Activated CD4-positive, CD25-positive, alpha-beta regulatory T cell treated with anti-CD3 and anti-CD28 coated beads, Interleukin-2, amount 50 U/mL, for 16 hours (primary cell): ENCODE measurements at regions not wholly inside any gene's neighbourhood (a gene's known extent, or its start where the extent isn't known, plus 50 kb on each side); places are given as distances from the start of the nearest gene placed in this dataset.

ENCODE experiments used
- DNase-seq: peaks from one replicate; pipeline ENCODE4 v3.0.0-alpha.2; 2020; ENCODE audit warnings: low read depth, low spot score

- no peak for DNase-seq
Measured at GRCh38 chr4:57494821-57495220, 384.6 kb upstream of the IGFBP7 start.

GRCh38 chr4:57492251-57492878 is 382.2 kb upstream of the IGFBP7 start:
- no peak for DNase-seq

GRCh38 chr4:57491388-57491787 is 381.2 kb upstream of the IGFBP7 start:
- no peak for DNase-seq

- no peak for DNase-seq
Measured at GRCh38 chr4:57490520-57491255, 380.5 kb upstream of the IGFBP7 start.

- DNase-seq = no peak
Measured at GRCh38 chr4:57488366-57489162, 378.4 kb upstream of the IGFBP7 start.

GRCh38 chr4:57475424-57475823 is 365.2 kb upstream of the IGFBP7 start:
- no peak for DNase-seq

GRCh38 chr4:57465321-57466056 is 355.3 kb upstream of the IGFBP7 start:
- DNase-seq = no peak

- DNase-seq = no peak
Measured at GRCh38 chr4:57462843-57463242, 352.7 kb upstream of the IGFBP7 start.

GRCh38 chr4:57460967-57461366 is 350.8 kb upstream of the IGFBP7 start:
- no peak for DNase-seq

- DNase-seq = no peak
Measured at GRCh38 chr4:57448901-57449300, 338.7 kb upstream of the IGFBP7 start.

GRCh38 chr4:57448452-57448851 is 338.3 kb upstream of the IGFBP7 start:
- no peak for DNase-seq

- no peak for DNase-seq
Measured at GRCh38 chr4:57446266-57446665, 336.1 kb upstream of the IGFBP7 start.

- no peak for DNase-seq
Measured at GRCh38 chr4:57445686-57446085, 335.5 kb upstream of the IGFBP7 start.

- DNase-seq = no peak
Measured at GRCh38 chr4:57444671-57445070, 334.5 kb upstream of the IGFBP7 start.

GRCh38 chr4:57443787-57444186 is 333.6 kb upstream of the IGFBP7 start:
- no peak for DNase-seq

- DNase-seq = no peak
Measured at GRCh38 chr4:57443308-57443707, 333.1 kb upstream of the IGFBP7 start.

- no peak for DNase-seq
Measured at GRCh38 chr4:57442831-57443291, 332.7 kb upstream of the IGFBP7 start.

- DNase-seq = no peak
Measured at GRCh38 chr4:57442241-57442640, 332.1 kb upstream of the IGFBP7 start.

GRCh38 chr4:57437649-57438048 is 327.5 kb upstream of the IGFBP7 start:
- DNase-seq = no peak

GRCh38 chr4:57435300-57435699 is 325.1 kb upstream of the IGFBP7 start:
- no peak for DNase-seq

- DNase-seq = no peak
Measured at GRCh38 chr4:57430726-57431125, 320.5 kb upstream of the IGFBP7 start.
